HG03039 (cell line): ENCODE measurements at regions not wholly inside any gene's neighbourhood (a gene's known extent, or its start where the extent isn't known, plus 50 kb on each side); places are given as distances from the start of the nearest gene placed in this dataset.

Source experiments
- ATAC-seq: cut with Tn5 transposase; IDR thresholded peaks from one replicate; pipeline ENCODE4 v1.9.1; 2021; ENCODE audit warnings: mild to moderate bottlenecking, moderate library complexity; ENCODE audit not compliant: unreplicated experiment

- ATAC-seq, result no peak
Observed at GRCh38 chr3:55343486-55344357, 143.4 kb downstream of the WNT5A start.

GRCh38 chr3:55341502-55342031 is 145.5 kb downstream of the WNT5A start:
- no peak for ATAC-seq

GRCh38 chr3:55339819-55340218 is 147.3 kb downstream of the WNT5A start:
- no peak for ATAC-seq

GRCh38 chr3:55339390-55339789 is 147.7 kb downstream of the WNT5A start:
- no peak for ATAC-seq

- no peak for ATAC-seq
Observed at GRCh38 chr3:55337641-55338180, 149.4 kb downstream of the WNT5A start.

- ATAC-seq, result no peak
Observed at GRCh38 chr3:55333923-55334322, 153.2 kb downstream of the WNT5A start.

GRCh38 chr3:55333046-55333445 is 154.1 kb downstream of the WNT5A start:
- no peak for ATAC-seq

- ATAC-seq, result no peak
Observed at GRCh38 chr3:55332176-55332575, 154.9 kb downstream of the WNT5A start.

GRCh38 chr3:55331524-55331923 is 155.6 kb downstream of the WNT5A start:
- ATAC-seq, result no peak

- ATAC-seq, result no peak
Observed at GRCh38 chr3:55330756-55331155, 156.3 kb downstream of the WNT5A start.

- ATAC-seq, result no peak
Observed at GRCh38 chr3:55330355-55330754, 156.8 kb downstream of the WNT5A start.

GRCh38 chr3:55329849-55330248 is 157.3 kb downstream of the WNT5A start:
- no peak for ATAC-seq

GRCh38 chr3:55327131-55327920 is 159.8 kb downstream of the WNT5A start:
- no peak for ATAC-seq

GRCh38 chr3:55322638-55323037 is 164.5 kb downstream of the WNT5A start:
- no peak for ATAC-seq

- ATAC-seq, result no peak
Observed at GRCh38 chr3:55320928-55321327, 166.2 kb downstream of the WNT5A start.

- no peak for ATAC-seq
Observed at GRCh38 chr3:55315396-55315795, 171.7 kb downstream of the WNT5A start.

GRCh38 chr3:55313666-55314065 is 173.4 kb downstream of the WNT5A start:
- no peak for ATAC-seq

GRCh38 chr3:55309336-55309735 is 177.8 kb downstream of the WNT5A start:
- ATAC-seq, result no peak

GRCh38 chr3:55307622-55308021 is 179.5 kb downstream of the WNT5A start:
- no peak for ATAC-seq

GRCh38 chr3:55305696-55306485 is 181.2 kb downstream of the WNT5A start:
- ATAC-seq, result no peak

- ATAC-seq, result no peak
Observed at GRCh38 chr3:55300701-55301100, 186.4 kb downstream of the WNT5A start.
